OCI-LY7 (cell line): ENCODE measurements at regions not wholly inside any gene's neighbourhood (a gene's known extent, or its start where the extent isn't known, plus 50 kb on each side); places are given as distances from the start of the nearest gene placed in this dataset.

ENCODE experiments used
- BruUV-seq: library from RNA; stranded (reverse); fragments of 400-500 nt; replicated peaks from 2 replicates; lab custom pipeline; 2021; lab: Mats Ljungman, UMichigan
- CTCF ChIA-PET: fragments of 300-600 bp; sonication (Branson Sonifier 250); formaldehyde crosslinking; loops from one replicate; lab custom pipeline; 2022; ENCODE audit warnings: antibody characterized with exemption; ENCODE audit not compliant: unreplicated experiment; lab: Charles Lee
- POLR2A ChIA-PET: fragments of 300-600 bp; sonication (Branson Sonifier 250); formaldehyde crosslinking; loops from one replicate; lab custom pipeline; 2022; ENCODE audit warnings: antibody characterized with exemption; lab: Charles Lee
- DNase-seq: peaks from one replicate; pipeline ENCODE4 v3.0.0-alpha.2; 2015; ENCODE audit warnings: low spot score
- H2AFZ ChIP-seq: fragments of 200-600 bp; sonication (generic), shearing (Covaris generic); 2 replicates; pipeline ENCODE4 v1.6.1; 2014; ENCODE audit warnings: mild to moderate bottlenecking, antibody characterized with exemption, low read length, moderate library complexity
- H3K27ac ChIP-seq: fragments of 200-600 bp; sonication (generic); 2 replicates; pipeline ENCODE4 v1.5.1; 2014; ENCODE audit warnings: mixed run types, low read depth, mild to moderate bottlenecking, moderate library complexity, low read length, inconsistent platforms; ENCODE audit not compliant: poor library complexity, severe bottlenecking
- H3K36me3 ChIP-seq: fragments of 200-600 bp; sonication (generic); 2 replicates; pipeline ENCODE4 v1.6.1; 2014; ENCODE audit warnings: mild to moderate bottlenecking, antibody characterized with exemption, low read length, moderate library complexity, mixed read lengths; ENCODE audit not compliant: insufficient read depth
- H3K4me1 ChIP-seq: fragments of 200-600 bp; sonication (generic); 2 replicates; pipeline ENCODE4 v1.5.1; 2014; ENCODE audit warnings: mild to moderate bottlenecking, low read length; ENCODE audit not compliant: insufficient read depth, poor library complexity, severe bottlenecking
- H3K4me2 ChIP-seq: fragments of 200-600 bp; sonication (generic); 2 replicates; pipeline ENCODE4 v1.6.1; 2014; ENCODE audit warnings: mild to moderate bottlenecking, low read length
- H3K4me3 ChIP-seq: fragments of 200-600 bp; sonication (generic); 2 replicates; pipeline ENCODE4 v1.5.1; 2014; ENCODE audit warnings: mild to moderate bottlenecking, low read depth, low read length; ENCODE audit not compliant: poor library complexity, severe bottlenecking
- H3K79me2 ChIP-seq: fragments of 200-600 bp; sonication (generic); 2 replicates; pipeline ENCODE4 v1.6.1; 2016; ENCODE audit warnings: low read depth, mild to moderate bottlenecking, low read length, moderate library complexity, mixed read lengths; ENCODE audit not compliant: insufficient read depth
- H3K9me2 ChIP-seq: fragments of 200-600 bp; sonication (generic); 2 replicates; pipeline ENCODE4 v1.6.1; 2016; ENCODE audit warnings: mild to moderate bottlenecking, low read length, mixed read lengths; ENCODE audit not compliant: insufficient read depth
- H3K9me3 ChIP-seq: fragments of 200-600 bp; sonication (generic); 2 replicates; pipeline ENCODE4 v1.6.1; 2014; ENCODE audit warnings: mild to moderate bottlenecking, mixed run types, low read length, mixed read lengths
- H4K20me1 ChIP-seq: fragments of 200-600 bp; sonication (generic); 2 replicates; pipeline ENCODE4 v1.6.1; 2014; ENCODE audit warnings: mild to moderate bottlenecking, antibody characterized with exemption, low read length, moderate library complexity, mixed read lengths; ENCODE audit not compliant: insufficient read depth
- EZH2phosphoT487 ChIP-seq: fragments of 200-600 bp; sonication (generic); IDR thresholded peaks from 2 replicates; pipeline ENCODE4 v1.6.1; 2018; ENCODE audit warnings: low read depth, borderline replicate concordance, mild to moderate bottlenecking, mixed run types, antibody characterized with exemption, low read length, moderate library complexity, mixed read lengths
- intact Hi-C: fragments of 100-400 bp; cut with micrococcal nuclease; formaldehyde crosslinking; loops from one replicate; pipeline ENCODE4 v1.10.0; 2022; ENCODE audit not compliant: unreplicated experiment
- TF ChIP-seq, protein P1 (sequence below): fragments of 200-600 bp; sonication (generic); conservative IDR thresholded peaks from 2 replicates; pipeline ENCODE4 v1.5.1; 2014; ENCODE audit warnings: mild to moderate bottlenecking, antibody characterized with exemption, low read length, moderate library complexity, mixed read lengths

DNA sequence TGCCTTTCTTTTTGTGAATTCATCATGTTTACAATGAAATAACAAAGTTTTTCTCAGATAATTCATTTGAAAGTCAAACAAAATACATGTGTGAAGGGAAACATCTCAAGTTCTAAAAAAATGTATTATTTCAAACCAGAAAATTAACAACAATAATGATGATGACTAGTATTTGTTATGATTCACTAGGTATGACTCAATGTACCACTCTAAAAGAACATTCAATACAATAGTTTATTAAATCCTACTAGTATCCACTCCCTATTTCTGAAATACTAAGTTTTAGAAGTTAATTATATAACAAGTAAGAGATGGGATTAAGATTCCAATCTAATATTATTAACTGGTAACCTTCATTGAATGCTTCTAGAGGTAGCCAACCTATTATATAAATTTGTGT, 1444.8 kb upstream of the CDH8 start:
- Histone ChIP-seq H3K4me2 (no peak overlapping the region), H3K9me2 (no peaks in the 10 kb centered on the region), H3K9me3 (no peaks in the 10 kb centered on the region), H2AFZ (no peak overlapping the region), H4K20me1 (no peaks in the 10 kb centered on the region), H3K79me2 (no peaks in the 10 kb centered on the region), H3K27ac (no peak overlapping the region), H3K36me3 (no peaks in the 10 kb centered on the region), H3K4me3 (no peak overlapping the region), H3K4me1 (no peaks in the 10 kb centered on the region)
- CTCF ChIA-PET: no interaction called here
- no peak for TF ChIP-seq EZH2phosphoT487
- TF ChIP-seq, protein P1, sequence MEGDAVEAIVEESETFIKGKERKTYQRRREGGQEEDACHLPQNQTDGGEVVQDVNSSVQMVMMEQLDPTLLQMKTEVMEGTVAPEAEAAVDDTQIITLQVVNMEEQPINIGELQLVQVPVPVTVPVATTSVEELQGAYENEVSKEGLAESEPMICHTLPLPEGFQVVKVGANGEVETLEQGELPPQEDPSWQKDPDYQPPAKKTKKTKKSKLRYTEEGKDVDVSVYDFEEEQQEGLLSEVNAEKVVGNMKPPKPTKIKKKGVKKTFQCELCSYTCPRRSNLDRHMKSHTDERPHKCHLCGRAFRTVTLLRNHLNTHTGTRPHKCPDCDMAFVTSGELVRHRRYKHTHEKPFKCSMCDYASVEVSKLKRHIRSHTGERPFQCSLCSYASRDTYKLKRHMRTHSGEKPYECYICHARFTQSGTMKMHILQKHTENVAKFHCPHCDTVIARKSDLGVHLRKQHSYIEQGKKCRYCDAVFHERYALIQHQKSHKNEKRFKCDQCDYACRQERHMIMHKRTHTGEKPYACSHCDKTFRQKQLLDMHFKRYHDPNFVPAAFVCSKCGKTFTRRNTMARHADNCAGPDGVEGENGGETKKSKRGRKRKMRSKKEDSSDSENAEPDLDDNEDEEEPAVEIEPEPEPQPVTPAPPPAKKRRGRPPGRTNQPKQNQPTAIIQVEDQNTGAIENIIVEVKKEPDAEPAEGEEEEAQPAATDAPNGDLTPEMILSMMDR: no peak
- intact Hi-C loops: no loop called here
- no peak for DNase-seq
- POLR2A ChIA-PET: no interaction called here
- no TSS peak for BruUV-seq

DNA sequence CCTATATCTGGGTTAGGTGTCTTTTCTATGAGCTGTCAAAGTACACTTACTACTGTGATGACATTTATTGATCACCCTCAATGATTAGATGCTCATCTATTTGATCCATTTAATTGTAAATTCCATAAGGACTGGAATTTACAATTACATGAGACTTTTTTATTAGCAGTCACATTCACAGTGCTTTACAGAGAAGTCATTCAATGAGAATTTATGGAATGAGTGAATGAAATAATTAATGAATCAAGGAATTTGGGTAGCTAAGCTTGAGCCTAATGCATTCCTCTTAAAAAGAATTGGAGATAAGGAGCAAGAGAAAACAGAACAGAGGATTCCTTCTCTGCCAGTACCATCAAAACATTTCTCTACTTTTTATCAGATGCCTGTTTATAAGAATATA, 1437.5 kb upstream of the CDH8 start:
- Histone ChIP-seq H3K79me2 (no peaks in the 10 kb centered on the region), H4K20me1 (no peaks in the 10 kb centered on the region), H3K4me3 (no peak overlapping the region), H3K36me3 (no peaks in the 10 kb centered on the region), H3K4me1 (no peaks in the 10 kb centered on the region), H3K4me2 (no peak overlapping the region), H3K9me3 (no peaks in the 10 kb centered on the region), H2AFZ (no peak overlapping the region), H3K27ac (no peak overlapping the region), H3K9me2 (no peaks in the 10 kb centered on the region)
- POLR2A ChIA-PET: no interaction called here
- no TSS peak for BruUV-seq
- intact Hi-C loops: no loop called here
- CTCF ChIA-PET: no interaction called here
- no peak for DNase-seq
- TF ChIP-seq EZH2phosphoT487: no peak
- TF ChIP-seq, protein P1: no peak

DNA sequence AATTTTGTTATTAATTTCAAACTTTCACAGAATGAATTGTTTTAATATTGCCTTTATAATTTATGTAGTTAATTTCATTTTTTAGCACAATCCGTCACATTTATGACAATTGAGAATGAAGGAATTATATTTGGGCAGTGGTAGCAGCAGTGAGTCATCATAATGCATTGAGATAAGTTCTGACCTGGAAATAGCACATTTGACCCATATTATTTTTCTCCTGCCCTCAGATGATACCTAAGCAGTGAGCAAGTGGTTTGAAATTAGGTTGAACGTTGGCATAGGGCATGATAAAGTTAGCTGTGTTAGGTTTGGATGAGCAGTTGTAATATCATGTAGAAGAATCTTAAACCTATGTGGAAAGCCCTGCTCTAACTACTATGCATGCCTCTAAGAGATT, 1431.3 kb upstream of the CDH8 start:
- Histone ChIP-seq H3K9me2 (no peaks in the 10 kb centered on the region), H3K36me3 (no peaks in the 10 kb centered on the region), H3K4me3 (no peak overlapping the region), H2AFZ (no peak overlapping the region), H4K20me1 (no peaks in the 10 kb centered on the region), H3K79me2 (no peaks in the 10 kb centered on the region), H3K4me2 (no peak overlapping the region), H3K27ac (no peak overlapping the region), H3K4me1 (no peaks in the 10 kb centered on the region), H3K9me3 (no peaks in the 10 kb centered on the region)
- no TSS peak for BruUV-seq
- CTCF ChIA-PET: no interaction called here
- intact Hi-C loops: no loop called here
- TF ChIP-seq EZH2phosphoT487: no peak
- TF ChIP-seq, protein P1: no peak
- POLR2A ChIA-PET: interaction anchor here (0.6 kb wide), 1 partner anchor 56 kb away, joined by 3 read pairs; no protein-coding TSS in a partner anchor
- DNase-seq: no peak
